ENCODE measurements at regions not wholly inside any gene's neighbourhood (a gene's known extent, or its start where the extent isn't known, plus 50 kb on each side); places are given as distances from the start of the nearest gene placed in this dataset.

- TF ChIP-seq, protein P1, sequence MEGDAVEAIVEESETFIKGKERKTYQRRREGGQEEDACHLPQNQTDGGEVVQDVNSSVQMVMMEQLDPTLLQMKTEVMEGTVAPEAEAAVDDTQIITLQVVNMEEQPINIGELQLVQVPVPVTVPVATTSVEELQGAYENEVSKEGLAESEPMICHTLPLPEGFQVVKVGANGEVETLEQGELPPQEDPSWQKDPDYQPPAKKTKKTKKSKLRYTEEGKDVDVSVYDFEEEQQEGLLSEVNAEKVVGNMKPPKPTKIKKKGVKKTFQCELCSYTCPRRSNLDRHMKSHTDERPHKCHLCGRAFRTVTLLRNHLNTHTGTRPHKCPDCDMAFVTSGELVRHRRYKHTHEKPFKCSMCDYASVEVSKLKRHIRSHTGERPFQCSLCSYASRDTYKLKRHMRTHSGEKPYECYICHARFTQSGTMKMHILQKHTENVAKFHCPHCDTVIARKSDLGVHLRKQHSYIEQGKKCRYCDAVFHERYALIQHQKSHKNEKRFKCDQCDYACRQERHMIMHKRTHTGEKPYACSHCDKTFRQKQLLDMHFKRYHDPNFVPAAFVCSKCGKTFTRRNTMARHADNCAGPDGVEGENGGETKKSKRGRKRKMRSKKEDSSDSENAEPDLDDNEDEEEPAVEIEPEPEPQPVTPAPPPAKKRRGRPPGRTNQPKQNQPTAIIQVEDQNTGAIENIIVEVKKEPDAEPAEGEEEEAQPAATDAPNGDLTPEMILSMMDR (IDR thresholded peaks at IDR 0.05), result no peak
- no peak for TF ChIP-seq ZFX (IDR thresholded peaks at IDR 0.05; ENCODE audit: borderline replicate concordance)
These were observed 86.8 kb upstream of the VEGFC start for GRCh38 chr4:176879380-176880116.
